UCSD-AML1 (cell line): ENCODE measurements at regions not wholly inside any gene's neighbourhood (a gene's known extent, or its start where the extent isn't known, plus 50 kb on each side); places are given as distances from the start of the nearest gene placed in this dataset.
"Not testable (repeated sequence)": the region's sequence is repeated elsewhere in the genome, so short reads cannot be mapped to it uniquely, and the experiment has no call there.

Experiments
- DNase-seq: peaks from one replicate; lab custom pipeline; 2025; ENCODE audit not compliant: unreplicated experiment; lab: John Stamatoyannopoulos, UW

- DNase-seq = no peak
Measured at GRCh38 chr12:88726806-88727720, 146.8 kb upstream of the KITLG start.

- DNase-seq = no peak
Measured at GRCh38 chr12:88725592-88726143, 145.4 kb upstream of the KITLG start.

- DNase-seq = no peak
Measured at GRCh38 chr12:88723219-88723618, 142.9 kb upstream of the KITLG start.

- DNase-seq = no peak
Measured at GRCh38 chr12:88720785-88721650, 140.7 kb upstream of the KITLG start.

- DNase-seq = no peak
Measured at GRCh38 chr12:88720231-88720630, 140.0 kb upstream of the KITLG start.

GRCh38 chr12:88717188-88717587, 136.9 kb upstream of the KITLG start:
- no peak for DNase-seq

GRCh38 chr12:88716240-88716639, 136.0 kb upstream of the KITLG start:
- DNase-seq = no peak

GRCh38 chr12:88715673-88716072, 135.4 kb upstream of the KITLG start:
- DNase-seq = no peak

GRCh38 chr12:88714263-88714882, 134.1 kb upstream of the KITLG start:
- DNase-seq = not testable (repeated sequence)

- DNase-seq = no peak
Measured at GRCh38 chr12:88707800-88708199, 127.5 kb upstream of the KITLG start.

GRCh38 chr12:88706286-88706685, 126.0 kb upstream of the KITLG start:
- DNase-seq = no peak

GRCh38 chr12:88703790-88704189, 123.5 kb upstream of the KITLG start:
- DNase-seq = no peak

- no peak for DNase-seq
Measured at GRCh38 chr12:88698471-88698870, 118.2 kb upstream of the KITLG start.

GRCh38 chr12:88693837-88694445, 113.7 kb upstream of the KITLG start:
- DNase-seq = no peak

GRCh38 chr12:88691811-88692210, 111.5 kb upstream of the KITLG start:
- no peak for DNase-seq

- no peak for DNase-seq
Measured at GRCh38 chr12:88684610-88685009, 104.3 kb upstream of the KITLG start.

GRCh38 chr12:88684170-88684569, 103.9 kb upstream of the KITLG start:
- no peak for DNase-seq

GRCh38 chr12:88683628-88684027, 103.4 kb upstream of the KITLG start:
- DNase-seq = no peak

GRCh38 chr12:88681271-88681670, 101.0 kb upstream of the KITLG start:
- no peak for DNase-seq

GRCh38 chr12:88677464-88677863, 97.2 kb upstream of the KITLG start:
- no peak for DNase-seq

GRCh38 chr12:88667615-88668014, 87.3 kb upstream of the KITLG start:
- DNase-seq = not testable (repeated sequence)
